ENCODE measurements at regions not wholly inside any gene's neighbourhood (a gene's known extent, or its start where the extent isn't known, plus 50 kb on each side); places are given as distances from the start of the nearest gene placed in this dataset.

DNA sequence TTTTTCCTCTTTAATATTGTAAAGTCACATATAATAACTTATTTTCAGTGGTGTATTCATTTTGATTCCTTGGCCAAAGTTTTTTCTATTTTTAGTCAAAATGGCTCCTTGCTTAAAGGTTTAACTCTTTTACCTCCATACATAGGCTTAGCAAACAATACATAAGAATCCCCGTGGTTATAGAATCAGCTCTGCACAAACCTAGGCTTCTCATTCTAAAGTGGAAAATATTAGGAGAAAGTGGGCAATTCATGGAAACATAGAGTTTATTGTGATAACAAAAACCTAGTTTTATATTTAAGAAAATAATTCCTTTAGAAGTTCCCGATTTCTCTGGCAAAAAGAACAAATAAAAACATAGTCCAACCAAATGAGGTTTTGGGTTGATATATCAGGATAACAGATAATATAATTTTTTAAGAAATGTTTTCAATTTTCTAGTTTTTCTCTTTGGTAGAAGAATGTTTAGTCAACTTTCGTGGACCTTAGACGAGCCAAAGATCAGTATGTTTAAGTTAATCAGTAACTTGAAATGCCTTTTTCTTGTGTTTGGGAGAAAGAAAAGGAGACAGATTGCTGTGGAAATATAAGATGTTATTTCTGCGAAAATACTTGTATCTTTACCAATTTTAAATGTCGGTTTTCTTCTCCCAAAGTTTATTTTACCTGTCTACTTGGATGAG is 93.4 kb upstream of the KLF12 start:
- no peak for DNase-seq (ENCODE audit: unreplicated experiment)
- POLR2A ChIA-PET = no interaction called here
- Mint-ChIP-seq H3K27me3 (ENCODE audit: insufficient read depth, unreplicated experiment) (no peaks in the 10 kb centered on the region), H3K27ac (ENCODE audit: low read depth, unreplicated experiment) (no peak overlapping the region), H3K4me1 (ENCODE audit: insufficient read depth, unreplicated experiment) (no peaks in the 10 kb centered on the region), H3K9me3 (ENCODE audit: unreplicated experiment) (no peaks in the 10 kb centered on the region), H3K36me3 (ENCODE audit: insufficient read depth, unreplicated experiment) (no peaks in the 10 kb centered on the region), H3K4me3 (ENCODE audit: unreplicated experiment) (no peak overlapping the region)
- TF ChIP-seq, protein P1, sequence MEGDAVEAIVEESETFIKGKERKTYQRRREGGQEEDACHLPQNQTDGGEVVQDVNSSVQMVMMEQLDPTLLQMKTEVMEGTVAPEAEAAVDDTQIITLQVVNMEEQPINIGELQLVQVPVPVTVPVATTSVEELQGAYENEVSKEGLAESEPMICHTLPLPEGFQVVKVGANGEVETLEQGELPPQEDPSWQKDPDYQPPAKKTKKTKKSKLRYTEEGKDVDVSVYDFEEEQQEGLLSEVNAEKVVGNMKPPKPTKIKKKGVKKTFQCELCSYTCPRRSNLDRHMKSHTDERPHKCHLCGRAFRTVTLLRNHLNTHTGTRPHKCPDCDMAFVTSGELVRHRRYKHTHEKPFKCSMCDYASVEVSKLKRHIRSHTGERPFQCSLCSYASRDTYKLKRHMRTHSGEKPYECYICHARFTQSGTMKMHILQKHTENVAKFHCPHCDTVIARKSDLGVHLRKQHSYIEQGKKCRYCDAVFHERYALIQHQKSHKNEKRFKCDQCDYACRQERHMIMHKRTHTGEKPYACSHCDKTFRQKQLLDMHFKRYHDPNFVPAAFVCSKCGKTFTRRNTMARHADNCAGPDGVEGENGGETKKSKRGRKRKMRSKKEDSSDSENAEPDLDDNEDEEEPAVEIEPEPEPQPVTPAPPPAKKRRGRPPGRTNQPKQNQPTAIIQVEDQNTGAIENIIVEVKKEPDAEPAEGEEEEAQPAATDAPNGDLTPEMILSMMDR (IDR thresholded peaks at IDR 0.05; ENCODE audit: unreplicated experiment) = no peak
- intact Hi-C loops (cut with micrococcal nuclease) = no loop called here
- BruUV-seq (replicated peaks) = no TSS peak
- CTCF ChIA-PET = interaction anchor here (0.6 to 0.7 kb wide), 2 partner anchors 60 to 1065 kb away, joined by 3 read pairs; no protein-coding TSS in a partner anchor

DNA sequence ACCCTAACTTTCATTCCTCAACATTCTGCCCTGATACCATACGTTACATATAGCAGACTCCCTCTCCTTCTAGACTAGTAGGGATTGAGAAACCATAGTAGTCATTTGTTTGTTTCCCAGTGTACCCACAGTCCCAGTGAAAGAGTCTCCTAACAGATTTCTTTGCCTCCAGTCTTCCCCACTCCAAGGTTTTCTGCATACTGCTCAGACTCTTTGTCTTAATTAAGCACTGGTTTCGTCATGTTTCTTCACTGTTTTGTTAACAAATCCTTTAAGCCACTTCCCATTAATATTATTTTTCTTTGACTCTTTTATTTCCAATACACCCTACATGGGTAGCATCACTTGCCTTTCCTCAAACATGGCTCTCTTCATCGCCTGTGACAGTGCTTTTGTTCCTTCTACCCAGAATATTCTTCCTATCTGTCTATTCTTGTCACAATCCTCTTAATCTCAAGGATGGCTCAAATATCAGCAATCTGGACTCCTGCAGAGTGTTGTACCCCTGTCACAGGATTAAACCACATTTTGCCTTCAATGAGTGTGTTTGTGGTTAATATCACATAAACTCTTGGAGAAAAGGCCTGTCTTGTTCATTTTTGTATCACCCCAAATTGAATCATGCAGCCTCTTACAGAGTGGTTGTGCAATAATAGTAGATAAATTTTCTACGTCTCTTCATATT is 92.7 kb upstream of the KLF12 start:
- no peak for DNase-seq (ENCODE audit: unreplicated experiment)
- H3K27ac Mint-ChIP-seq (ENCODE audit: low read depth, unreplicated experiment) = no peak overlapping the region
- H3K27me3 Mint-ChIP-seq (ENCODE audit: insufficient read depth, unreplicated experiment) = no peaks in the 10 kb centered on the region
- no peaks in the 10 kb centered on the region for H3K36me3 Mint-ChIP-seq (ENCODE audit: insufficient read depth, unreplicated experiment)
- intact Hi-C loops (cut with micrococcal nuclease) = no loop called here
- H3K9me3 Mint-ChIP-seq (ENCODE audit: unreplicated experiment) = no peaks in the 10 kb centered on the region
- H3K4me1 Mint-ChIP-seq (ENCODE audit: insufficient read depth, unreplicated experiment) = no peaks in the 10 kb centered on the region
- BruUV-seq (replicated peaks) = no TSS peak
- no peak overlapping the region for H3K4me3 Mint-ChIP-seq (ENCODE audit: unreplicated experiment)
- POLR2A ChIA-PET = no interaction called here
- TF ChIP-seq, protein P1 (IDR thresholded peaks at IDR 0.05; ENCODE audit: unreplicated experiment) = no peak
- CTCF ChIA-PET = interaction anchor here (0.7 kb wide), 1 partner anchor 1066 kb away, joined by 3 read pairs; no protein-coding TSS in a partner anchor

DNA sequence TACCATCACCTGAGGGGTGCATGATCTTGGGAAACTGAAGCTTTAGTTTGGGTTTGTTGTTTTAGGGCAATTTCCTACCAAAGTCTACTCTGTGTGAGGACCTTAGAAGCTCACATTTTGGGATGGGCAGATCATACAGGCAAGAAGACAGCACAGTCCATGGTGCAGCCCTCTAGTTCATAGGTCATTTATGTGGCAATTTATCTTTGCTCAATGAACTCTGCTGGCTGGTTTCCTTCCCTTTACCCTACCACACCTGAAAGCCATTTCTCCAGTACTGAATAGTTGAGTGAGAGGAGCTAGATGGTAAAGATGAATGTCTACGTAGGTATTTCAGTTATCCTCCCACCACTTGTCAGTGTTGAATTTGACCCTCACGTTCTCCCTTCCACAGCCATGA is 87.5 kb upstream of the KLF12 start:
- H3K27ac Mint-ChIP-seq (ENCODE audit: low read depth, unreplicated experiment) = no peak overlapping the region
- no peaks in the 10 kb centered on the region for H3K4me1 Mint-ChIP-seq (ENCODE audit: insufficient read depth, unreplicated experiment)
- H3K9me3 Mint-ChIP-seq (ENCODE audit: unreplicated experiment) = no peaks in the 10 kb centered on the region
- intact Hi-C loops (cut with micrococcal nuclease) = no loop called here
- CTCF ChIA-PET = no interaction called here
- H3K4me3 Mint-ChIP-seq (ENCODE audit: unreplicated experiment) = no peak overlapping the region
- TF ChIP-seq, protein P1 (IDR thresholded peaks at IDR 0.05; ENCODE audit: unreplicated experiment) = no peak
- no peak for DNase-seq (ENCODE audit: unreplicated experiment)
- H3K36me3 Mint-ChIP-seq (ENCODE audit: insufficient read depth, unreplicated experiment) = peaks cover 4% of the 10 kb centered on the region
- POLR2A ChIA-PET = no interaction called here
- no peaks in the 10 kb centered on the region for H3K27me3 Mint-ChIP-seq (ENCODE audit: insufficient read depth, unreplicated experiment)
- no TSS peak for BruUV-seq (replicated peaks)

DNA sequence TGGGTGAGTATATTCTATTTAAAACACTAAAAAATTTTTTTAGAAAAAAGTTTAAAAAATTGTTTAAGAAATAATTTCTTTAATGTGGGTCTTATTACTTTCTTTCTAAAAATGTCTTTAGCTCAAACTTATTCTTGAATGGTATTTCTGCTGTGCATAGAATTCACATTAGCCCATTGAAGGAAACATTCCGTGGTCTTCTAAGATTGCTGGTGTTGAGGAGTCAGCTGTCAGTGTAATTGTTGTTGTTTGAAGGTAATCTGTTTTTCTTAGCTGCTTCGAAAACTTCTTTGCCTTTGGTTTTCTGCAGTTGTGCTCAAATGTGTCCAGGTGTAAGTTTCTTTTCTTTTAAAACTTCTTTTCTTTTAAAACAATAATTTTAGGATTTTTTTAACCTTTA is 85.4 kb upstream of the KLF12 start:
- ChIA-PET CTCF (no interaction called here), POLR2A (no interaction called here)
- no TSS peak for BruUV-seq (replicated peaks)

More for the DNA sequence above, 85.4 kb upstream of the KLF12 start:
- no peak for DNase-seq (ENCODE audit: unreplicated experiment)
- Mint-ChIP-seq H3K36me3 (ENCODE audit: insufficient read depth, unreplicated experiment) (peaks cover 4% of the 10 kb centered on the region), H3K4me3 (ENCODE audit: unreplicated experiment) (no peak overlapping the region), H3K9me3 (ENCODE audit: unreplicated experiment) (no peaks in the 10 kb centered on the region), H3K4me1 (ENCODE audit: insufficient read depth, unreplicated experiment) (no peaks in the 10 kb centered on the region), H3K27me3 (ENCODE audit: insufficient read depth, unreplicated experiment) (no peaks in the 10 kb centered on the region), H3K27ac (ENCODE audit: low read depth, unreplicated experiment) (no peak overlapping the region)
- TF ChIP-seq, protein P1 (IDR thresholded peaks at IDR 0.05; ENCODE audit: unreplicated experiment) = no peak
- intact Hi-C loops (cut with micrococcal nuclease) = no loop called here
